GM19455 (cell line): ENCODE measurements at regions not wholly inside any gene's neighbourhood (a gene's known extent, or its start where the extent isn't known, plus 50 kb on each side); places are given as distances from the start of the nearest gene placed in this dataset.
"Not testable (repeated sequence)": the region's sequence is repeated elsewhere in the genome, so short reads cannot be mapped to it uniquely, and the experiment has no call there.

Experiments used
- ATAC-seq: cut with Tn5 transposase; IDR thresholded peaks from one replicate; pipeline ENCODE4 v1.9.1; 2021; ENCODE audit not compliant: unreplicated experiment

DNA sequence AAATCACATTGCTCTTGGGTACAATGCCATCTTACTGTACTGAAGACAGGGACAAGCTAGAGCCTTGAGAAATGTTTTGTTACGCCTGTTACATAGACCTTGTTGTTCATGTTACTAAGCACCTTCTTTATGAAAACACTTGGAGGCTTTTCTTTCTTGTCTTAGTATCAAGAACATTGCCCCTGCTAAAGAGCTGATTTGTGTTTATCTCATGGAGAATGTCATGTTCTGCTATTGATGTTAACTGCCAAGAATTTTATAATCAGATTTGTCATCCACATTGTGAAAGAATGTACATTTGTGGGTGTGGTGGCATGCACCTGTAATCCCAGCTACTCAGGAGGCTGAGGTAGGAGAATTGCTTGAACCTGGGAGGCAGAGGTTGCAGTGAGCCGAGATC lies 431.3 kb upstream of the MDFIC2 start:
- ATAC-seq: no peak

DNA sequence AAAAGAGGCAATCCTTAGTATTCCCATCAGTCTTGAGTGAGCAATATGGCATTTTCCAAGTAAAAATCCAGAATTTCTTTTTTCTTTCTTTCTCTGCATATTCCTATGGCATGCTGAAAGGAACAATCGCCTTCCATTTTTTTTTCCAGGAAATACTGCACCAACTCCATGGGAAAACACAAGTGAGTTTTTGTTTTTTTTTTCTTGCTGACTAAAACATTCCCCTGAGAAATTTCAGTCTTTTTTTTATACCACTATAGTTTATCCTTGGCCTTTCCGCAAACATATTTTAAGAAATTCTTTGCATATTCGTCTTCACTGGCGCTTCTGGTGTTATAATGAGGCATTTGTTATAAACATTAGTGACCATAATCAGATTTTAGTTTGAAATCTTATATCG lies 429.6 kb upstream of the MDFIC2 start:
- no peak for ATAC-seq

DNA sequence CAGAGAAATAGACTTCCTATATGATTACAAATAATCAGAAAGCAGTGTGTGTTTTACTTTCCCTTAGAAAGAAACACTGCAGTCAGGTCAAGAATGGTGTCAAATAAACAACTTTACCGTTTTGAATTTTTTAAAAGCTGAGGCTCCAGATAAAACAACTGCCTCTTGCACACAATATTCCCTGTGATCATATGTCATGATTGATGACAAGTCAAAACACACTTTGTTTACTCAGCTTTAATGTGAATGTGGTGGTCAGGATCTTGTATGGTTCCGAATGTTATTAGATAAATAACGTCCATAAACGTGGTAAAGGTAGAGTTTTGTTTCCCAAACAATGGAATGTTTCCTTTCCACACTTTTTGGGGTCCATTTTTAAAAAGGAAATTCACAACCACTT lies 428.4 kb upstream of the MDFIC2 start:
- no peak for ATAC-seq

DNA sequence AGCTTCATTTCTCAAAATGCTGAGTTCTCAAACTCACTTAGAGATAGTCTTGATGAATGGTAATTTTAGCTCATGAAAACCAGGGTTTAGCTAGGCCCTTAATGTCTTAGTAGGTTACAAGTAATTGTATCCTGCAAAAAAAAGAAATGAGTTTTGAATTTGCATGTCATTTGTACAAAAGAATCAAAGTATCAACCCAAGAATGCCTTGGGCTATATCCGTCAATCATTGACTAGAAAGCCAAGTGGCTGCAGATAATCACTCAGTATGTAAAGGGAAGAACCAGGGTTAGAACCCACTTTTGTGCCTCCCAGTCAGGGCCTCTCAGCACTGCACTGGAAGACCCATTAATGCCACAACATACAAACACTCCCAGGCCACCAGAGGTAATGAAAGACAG lies 427.6 kb upstream of the MDFIC2 start:
- no peak for ATAC-seq

DNA sequence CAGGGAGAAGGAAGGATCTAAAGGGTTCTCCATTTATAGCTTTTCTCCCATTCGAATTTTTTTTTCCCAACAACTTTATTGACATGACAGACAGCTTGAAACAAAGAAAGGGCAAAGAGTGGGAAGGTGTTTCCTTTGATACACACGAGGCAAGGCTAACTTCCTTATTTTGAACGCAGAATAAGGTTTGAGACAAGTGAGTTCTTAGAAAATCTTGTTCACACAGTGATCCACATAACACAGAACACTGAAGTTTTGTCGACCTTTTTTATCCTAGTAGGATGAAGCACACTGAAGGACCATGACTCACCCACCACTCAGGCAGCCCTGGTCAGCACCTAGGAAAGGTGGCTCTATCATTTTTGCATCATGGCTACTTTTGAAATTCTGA lies 425.8 kb upstream of the MDFIC2 start:
- ATAC-seq: no peak

DNA sequence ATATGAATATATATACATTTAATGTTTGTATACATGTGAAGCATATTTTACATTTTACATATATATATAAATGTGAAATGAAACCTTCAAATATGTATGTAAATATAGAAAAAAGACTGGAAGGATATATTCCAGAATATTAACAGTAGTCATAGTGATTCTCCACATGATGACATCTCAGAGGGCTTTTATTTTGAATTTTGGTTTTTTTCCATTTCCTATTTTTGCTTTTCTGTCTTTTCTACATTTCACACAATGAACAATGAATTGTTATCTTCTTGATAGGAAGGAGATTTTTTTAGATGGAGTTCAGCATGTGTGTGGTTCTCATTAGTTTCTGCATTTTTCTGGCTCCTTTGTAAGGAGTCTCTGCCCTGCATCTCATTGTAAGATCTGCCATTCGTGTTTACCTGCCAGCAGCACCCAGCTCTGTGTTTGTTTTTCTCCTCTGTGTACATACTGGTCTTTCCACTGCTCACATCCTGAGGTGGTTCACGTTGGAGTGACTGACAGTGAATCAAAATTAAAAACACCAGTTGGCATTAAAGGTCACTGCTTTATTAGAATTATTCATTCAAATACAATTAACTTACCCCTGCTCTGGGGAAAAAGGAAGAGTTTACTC lies 425.3 kb upstream of the MDFIC2 start:
- no peak for ATAC-seq

DNA sequence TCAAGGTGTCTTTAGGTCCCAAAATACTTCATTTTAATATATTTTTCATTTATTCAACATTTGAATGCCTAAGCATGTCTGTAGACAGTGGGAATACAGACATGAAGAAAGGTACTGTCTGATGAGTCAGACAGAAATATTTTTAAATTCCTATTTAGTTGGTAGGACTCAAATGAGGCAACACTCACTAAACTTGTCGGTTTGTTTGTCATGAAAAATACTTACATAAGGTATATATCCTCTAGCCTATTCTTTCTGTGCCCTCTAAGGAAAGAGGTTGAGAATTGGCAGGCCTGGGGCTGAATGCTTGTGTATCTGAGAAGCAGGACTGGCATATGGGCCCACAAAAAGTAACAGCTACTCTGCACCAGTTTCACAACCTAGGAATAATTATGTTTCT lies 423.6 kb upstream of the MDFIC2 start:
- no peak for ATAC-seq

DNA sequence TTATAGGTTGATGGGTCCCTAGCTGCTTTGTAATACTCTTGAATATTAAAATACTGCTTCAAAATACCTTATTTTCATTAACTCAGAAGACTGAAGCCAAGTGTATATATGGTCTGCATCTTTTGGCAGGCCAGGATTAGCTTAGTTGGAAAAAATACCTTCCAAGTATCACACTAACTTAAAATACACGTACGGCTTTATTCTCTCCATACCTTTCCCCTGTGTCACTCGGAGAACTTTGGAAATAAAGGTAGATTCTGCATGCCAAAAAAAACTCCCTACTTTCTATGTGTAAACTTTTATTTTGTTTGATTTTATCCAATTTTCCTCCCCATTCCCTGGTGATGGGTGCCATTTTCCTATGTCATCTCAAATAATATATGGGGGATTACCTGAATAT lies 422.3 kb upstream of the MDFIC2 start:
- no peak for ATAC-seq

DNA sequence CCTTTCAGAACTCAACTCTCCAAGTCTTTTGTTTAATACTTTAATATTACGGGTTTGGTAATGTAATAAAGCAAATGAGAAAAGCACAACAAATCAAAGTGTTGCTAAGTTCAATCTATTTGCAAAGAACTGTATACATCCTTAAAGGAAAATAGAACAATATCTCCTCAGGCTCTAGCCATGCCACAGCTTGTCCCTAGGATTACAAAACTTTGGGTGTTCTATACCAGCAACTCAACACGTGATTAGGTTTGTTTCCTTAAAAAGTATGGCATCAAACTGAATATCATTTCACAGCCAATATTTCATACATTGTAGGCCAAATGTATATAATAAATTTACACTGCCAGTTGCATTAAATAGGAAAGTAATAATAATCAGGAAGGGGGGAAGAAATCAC lies 418.6 kb upstream of the MDFIC2 start:
- ATAC-seq: no peak

DNA sequence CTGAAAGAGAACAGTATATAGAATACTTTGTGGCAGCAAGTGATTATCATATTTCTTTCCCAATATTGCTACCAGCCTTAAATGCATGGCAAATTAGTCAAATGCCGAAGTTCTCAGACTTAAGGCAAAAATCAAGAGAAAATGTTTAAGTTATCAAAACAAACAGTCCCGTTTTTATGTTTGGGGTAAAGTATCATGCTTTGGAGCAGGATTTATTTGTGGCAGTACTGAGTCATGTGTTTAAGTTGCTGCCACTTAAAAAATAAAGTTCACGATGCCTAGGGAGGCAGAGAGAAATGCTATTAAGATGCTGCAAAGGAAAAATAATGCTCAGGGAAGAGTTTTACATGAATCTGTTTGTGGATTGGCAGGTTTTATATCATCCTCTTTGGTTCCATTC lies 417.4 kb upstream of the MDFIC2 start:
- ATAC-seq: no peak

DNA sequence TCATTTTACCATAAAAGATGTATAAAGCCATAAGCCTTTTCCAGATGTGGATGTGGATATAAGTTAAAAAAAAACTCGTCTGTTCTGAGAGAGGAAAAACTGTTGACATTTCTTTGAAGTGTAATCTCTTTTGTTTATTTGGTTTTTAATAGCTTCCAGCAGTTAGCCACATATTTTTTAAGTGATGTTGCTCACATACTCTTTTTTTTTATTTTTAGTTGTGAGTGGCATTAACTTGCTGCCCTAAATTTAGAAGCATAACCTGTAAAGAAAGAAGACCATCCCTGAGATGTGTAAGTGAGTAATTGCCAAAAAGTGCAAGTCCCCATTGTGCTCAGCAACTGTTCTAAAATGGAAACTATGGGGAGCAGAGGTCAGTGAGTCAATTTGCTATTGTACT lies 415.9 kb upstream of the MDFIC2 start:
- no peak for ATAC-seq

DNA sequence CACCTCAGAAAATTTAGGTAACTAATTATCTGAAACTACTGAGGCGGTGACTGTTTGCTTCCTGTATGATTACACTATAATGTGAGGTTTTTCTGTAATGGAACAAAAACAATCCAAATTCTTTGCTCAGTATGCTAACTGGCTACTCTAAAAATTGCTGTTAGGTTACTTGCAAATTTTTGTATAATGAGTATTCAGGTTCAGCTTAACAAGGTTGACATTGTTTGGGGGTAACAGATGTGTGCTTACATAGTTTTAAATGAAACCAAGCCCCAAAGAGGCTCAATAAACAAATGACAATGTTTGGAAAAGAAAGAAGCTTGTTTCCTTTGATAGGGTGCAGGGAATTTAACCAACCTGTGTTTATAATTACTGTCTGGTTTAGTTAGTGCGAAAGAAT lies 414.5 kb upstream of the MDFIC2 start:
- ATAC-seq: no peak

DNA sequence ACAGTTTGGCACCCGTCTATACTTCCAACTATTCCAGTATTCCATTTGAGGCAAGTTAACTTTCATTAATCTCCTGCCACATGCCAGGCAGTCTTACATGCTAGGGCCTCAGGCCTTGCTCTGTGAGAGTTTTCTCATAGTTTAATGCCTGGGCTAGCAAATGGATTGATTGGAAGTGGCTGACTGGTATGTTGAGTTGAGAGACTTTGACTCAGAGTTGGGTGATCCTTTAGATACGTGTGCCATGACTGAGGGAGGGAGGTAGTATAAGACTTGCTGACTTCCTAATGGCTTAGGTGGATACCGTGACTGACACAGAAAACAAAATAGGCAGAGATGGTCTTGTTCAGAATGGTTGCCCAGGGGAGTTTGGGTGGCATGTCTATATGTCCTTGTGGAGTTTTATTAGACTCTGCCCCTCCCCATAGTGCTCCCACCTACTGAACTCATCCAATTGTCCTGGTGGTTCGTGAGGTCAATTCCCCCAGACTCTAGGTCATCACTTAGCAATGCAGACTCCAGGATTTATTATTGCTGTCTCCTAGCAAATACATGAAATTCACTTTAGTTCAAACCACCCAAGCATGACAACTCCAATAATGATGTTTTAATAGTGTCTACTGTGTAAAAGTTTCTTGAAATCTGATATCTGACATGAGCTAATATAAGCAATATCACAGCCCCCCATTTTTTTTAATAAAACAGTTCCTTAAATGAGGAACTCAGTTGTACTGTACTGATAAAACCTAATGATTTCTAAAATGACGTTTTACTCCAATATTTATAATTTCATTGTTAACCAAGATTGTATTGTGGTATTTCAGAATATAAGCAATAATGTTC lies 413.9 kb upstream of the MDFIC2 start:
- ATAC-seq: no peak

DNA sequence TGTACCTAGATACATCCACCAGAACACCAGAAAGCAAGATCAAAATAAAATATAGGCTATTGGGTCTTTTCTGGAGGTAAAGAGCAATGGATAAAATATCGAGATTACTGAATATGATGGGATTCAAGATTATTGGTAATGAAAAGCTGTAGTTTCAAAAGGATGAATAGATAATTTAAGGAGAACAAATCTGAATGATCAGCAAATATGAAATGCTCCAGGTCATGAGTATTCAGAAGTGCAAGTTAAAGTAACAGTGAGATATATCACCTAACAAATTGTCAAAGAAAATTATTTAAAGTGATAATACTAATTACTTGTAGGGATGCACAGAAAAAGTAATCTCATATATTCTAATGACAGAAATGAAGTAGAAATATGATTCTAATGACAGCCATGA lies 409.6 kb upstream of the MDFIC2 start:
- ATAC-seq: no peak

DNA sequence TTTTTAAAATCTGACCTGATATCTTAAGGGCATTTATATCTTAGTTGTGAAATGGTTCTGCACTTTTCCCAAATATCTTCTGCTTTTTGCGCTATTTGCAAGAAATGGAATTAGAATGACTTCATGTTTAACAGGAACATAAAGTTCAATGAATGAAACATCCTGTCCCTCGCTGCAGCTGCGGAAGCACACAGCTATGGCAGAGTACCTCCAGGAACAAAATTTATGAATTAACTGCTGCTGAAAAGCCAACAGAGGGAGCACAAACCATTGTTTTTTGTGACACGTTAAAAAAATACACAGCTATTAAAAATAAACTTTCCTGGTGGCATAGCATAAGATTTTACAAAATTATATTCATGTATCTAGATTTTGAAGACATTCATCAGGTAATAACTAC lies 404.4 kb upstream of the MDFIC2 start:
- no peak for ATAC-seq

DNA sequence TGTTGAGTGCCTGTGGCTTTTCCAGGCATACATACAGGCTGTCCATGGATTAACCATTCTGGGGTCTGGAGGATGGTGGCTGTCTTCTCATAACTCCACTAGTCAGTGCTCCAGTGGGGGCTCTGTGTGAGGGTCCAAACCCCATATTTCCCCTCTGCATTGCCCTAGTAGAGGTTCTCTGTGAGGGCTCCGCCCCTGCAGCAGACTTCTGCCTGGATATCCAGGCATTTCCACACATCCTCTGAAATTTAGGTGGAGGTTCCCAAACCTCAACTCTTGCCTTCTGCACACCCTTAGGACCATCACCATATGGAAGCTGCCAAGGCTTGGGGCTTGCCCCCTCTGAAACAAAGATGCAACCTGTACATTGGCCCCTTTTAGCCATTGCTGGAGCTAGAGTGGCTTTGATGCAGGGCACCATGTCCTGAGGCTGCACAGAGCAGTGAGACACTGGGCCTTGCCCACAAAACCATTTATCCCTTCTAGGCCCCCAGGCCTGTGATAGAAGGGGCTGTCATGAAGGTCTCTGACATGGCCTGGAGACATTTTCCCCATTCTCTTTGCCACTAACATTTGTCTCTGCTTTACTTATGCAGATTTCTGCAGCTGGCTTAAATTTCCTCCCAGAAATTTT lies 400.1 kb upstream of the MDFIC2 start:
- ATAC-seq: no peak

DNA sequence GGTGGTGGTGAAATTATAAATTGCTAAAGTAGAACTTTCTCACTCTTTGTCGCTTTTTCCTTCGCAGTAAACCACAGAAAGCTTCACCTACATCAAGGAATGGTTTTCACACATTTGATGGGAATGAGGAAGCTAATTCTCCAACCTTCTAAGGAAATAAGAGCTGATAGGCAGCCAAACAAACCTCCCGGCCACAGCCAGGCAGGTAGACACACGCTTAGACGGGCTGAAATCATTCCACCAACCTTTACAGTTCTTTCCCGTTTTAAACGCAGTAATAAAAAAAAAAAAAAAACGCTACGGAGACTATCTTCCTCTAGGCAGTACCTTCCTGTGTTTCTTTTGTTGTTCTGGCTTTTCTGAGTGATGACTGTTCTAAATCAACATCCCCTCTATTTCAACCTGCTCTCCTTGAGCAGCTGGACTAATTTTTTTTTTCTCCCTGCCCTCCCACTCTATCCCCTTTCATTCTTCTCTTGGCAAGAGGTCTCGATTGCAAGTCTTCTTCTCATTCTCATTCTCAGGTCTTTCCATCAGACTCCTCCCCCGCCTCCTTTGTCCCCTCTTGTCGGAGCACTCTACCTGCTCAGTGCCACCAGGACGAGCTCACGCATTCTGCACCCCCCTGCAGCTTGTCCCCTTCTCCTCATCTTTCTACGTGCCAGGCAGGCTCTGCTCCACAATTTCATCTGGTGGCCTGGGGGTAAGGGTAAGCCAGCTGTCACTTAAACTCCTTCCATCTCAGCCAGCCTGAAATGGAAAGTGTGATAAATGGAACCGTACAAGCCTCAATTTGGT lies 391.1 kb upstream of the MDFIC2 start:
- ATAC-seq: no peak

DNA sequence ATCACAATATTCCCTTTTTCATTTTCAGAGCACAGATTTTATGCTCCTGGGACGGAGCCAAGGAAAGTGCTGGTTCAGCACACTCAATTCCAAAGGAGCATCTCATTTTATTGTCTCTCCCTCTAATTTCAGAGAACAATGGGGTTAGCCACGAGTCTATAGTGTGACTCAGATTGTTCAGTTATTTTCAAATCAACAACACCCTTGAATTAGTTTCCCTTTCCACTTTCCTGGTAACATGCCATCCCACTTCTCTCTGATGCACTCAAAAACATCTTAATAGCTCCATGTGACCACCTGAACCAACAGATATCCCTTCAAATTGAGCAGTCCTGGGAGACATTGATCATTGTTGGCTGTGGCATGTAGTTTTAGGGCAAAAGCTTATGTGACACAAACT lies 389.7 kb upstream of the MDFIC2 start:
- ATAC-seq: no peak

DNA sequence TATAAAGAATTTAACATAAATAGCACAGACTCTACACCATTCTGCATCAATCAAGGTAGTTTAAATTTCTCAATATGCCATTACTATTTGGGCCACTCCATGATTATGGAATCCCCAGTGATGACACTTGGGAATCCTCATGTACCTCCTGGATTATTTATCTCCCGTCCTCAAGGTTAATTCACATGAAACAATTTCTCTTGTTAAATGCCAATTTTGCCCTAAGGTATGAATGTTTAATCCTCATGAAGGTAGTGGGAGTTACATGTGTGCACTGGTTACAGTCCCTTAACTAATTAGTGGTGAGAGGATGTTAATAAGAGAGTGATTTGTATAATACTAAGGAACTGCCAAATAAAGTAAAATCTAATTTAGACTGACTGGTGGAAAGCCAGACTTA lies 372.3 kb upstream of the MDFIC2 start:
- no peak for ATAC-seq

DNA sequence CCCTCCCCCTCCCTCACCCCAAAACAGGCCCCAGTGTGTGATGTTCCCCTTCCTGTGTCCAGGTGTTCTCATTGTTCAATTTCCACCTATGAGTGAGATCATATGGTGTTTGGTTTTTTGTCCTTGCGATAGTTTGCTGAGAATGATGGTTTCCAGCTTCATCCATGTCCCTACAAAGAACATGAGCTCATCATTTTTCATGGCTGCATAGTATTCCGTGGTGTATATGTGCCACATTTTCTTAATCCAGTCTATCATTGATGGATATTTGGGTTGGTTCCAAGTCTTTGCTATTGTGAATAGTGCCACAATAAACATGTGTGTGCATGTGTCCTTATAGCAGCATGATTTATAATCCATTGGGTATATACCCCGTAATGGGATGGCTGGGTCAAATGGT lies 363.4 kb upstream of the MDFIC2 start:
- not testable (repeated sequence) for ATAC-seq

DNA sequence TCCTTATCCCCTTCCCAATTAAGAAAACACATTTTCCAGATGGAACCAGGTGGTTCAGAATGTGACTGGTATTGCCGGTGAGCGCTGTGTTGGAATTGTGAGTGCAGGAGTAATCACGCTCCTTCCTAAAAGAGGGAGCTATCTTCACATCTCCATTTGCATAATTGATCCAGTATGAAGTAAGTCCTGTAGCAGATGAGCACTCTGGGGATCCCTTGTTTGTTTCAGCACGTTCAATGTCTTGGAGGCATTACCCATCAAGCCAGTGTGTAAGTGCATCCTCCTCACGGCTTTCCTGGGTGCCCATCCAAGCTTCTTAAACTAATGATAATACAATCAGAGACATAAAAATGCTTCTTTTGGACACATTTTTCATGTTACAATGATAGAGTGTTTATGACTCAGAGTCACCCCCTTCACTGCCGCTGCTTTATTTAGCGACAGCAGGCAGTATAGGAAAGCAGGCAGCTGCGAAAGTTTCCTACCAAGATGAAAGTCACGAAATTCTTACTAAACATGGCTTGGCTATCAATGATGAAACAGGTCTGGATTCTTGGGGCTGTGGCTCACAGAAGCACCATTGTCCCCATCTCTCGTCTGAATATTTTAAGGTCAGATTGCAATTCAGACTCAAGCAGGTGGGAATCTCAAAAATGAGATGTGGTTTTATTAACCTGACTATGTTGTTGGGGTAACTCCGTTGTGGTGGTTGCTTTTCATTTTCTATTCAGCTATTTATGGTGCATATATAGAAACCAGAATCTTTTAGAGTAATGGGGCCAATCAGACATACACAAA lies 346.3 kb upstream of the MDFIC2 start:
- no peak for ATAC-seq
